ENCODE measurements at regions not wholly inside any gene's neighbourhood (a gene's known extent, or its start where the extent isn't known, plus 50 kb on each side); places are given as distances from the start of the nearest gene placed in this dataset.

- Mint-ChIP-seq H3K36me3 (ENCODE audit: low read depth) (no peaks in the 10 kb centered on the region), H3K9me3 (peaks cover 8% of the 10 kb centered on the region; the same call in 1 of the 2 replicates), H3K27me3 (ENCODE audit: insufficient read depth) (no peaks in the 10 kb centered on the region; the same call in 1 of the 2 replicates), H3K4me1 (ENCODE audit: low read depth) (no peaks in the 10 kb centered on the region; the same call in 1 of the 2 replicates), H3K27ac (no peak overlapping the region), H3K4me3 (no peak overlapping the region)
- no peak for TF ChIP-seq CTCF (IDR thresholded peaks at IDR 0.05)
- DNase-seq, result no peak
These were observed 290.5 kb upstream of the EPHA5 start for GRCh38 chr4:65960751-65961150.

- H3K27ac Mint-ChIP-seq, result no peak overlapping the region
- no peak for TF ChIP-seq CTCF (IDR thresholded peaks at IDR 0.05)
- peaks cover 12% of the 10 kb centered on the region; the same call in 1 of the 2 replicates for H3K9me3 Mint-ChIP-seq
- H3K27me3 Mint-ChIP-seq (ENCODE audit: insufficient read depth), result no peaks in the 10 kb centered on the region
- no peak overlapping the region for H3K4me3 Mint-ChIP-seq
- no peak for DNase-seq
- H3K4me1 Mint-ChIP-seq (ENCODE audit: low read depth), result no peaks in the 10 kb centered on the region; the same call in 1 of the 2 replicates
- H3K36me3 Mint-ChIP-seq (ENCODE audit: low read depth), result no peaks in the 10 kb centered on the region
These were observed 284.1 kb upstream of the EPHA5 start for GRCh38 chr4:65954416-65954815.

- Mint-ChIP-seq H3K36me3 (ENCODE audit: low read depth) (no peaks in the 10 kb centered on the region), H3K27ac (no peak overlapping the region), H3K4me3 (no peak overlapping the region), H3K27me3 (ENCODE audit: insufficient read depth) (no peaks in the 10 kb centered on the region), H3K9me3 (peaks cover 9% of the 10 kb centered on the region; the same call in 1 of the 2 replicates), H3K4me1 (ENCODE audit: low read depth) (peaks cover 5% of the 10 kb centered on the region; the same call in 1 of the 2 replicates)
- DNase-seq, result no peak
- no peak for TF ChIP-seq CTCF (IDR thresholded peaks at IDR 0.05)
These were observed 280.9 kb upstream of the EPHA5 start for GRCh38 chr4:65951177-65951576.

GRCh38 chr4:65943076-65943475 lies 272.8 kb upstream of the EPHA5 start:
- Mint-ChIP-seq H3K27me3 (ENCODE audit: insufficient read depth) (no peaks in the 10 kb centered on the region), H3K4me1 (ENCODE audit: low read depth) (peaks cover 10% of the 10 kb centered on the region; the same call in 1 of the 2 replicates), H3K36me3 (ENCODE audit: low read depth) (no peaks in the 10 kb centered on the region), H3K9me3 (peaks cover 5% of the 10 kb centered on the region), H3K4me3 (no peak overlapping the region), H3K27ac (no peak overlapping the region)
- peak; percentile 14 for DNase-seq
- TF ChIP-seq CTCF (IDR thresholded peaks at IDR 0.05), result no peak; the same call in 1 of the 2 replicates

- H3K36me3 Mint-ChIP-seq (ENCODE audit: low read depth), result no peaks in the 10 kb centered on the region
- H3K4me3 Mint-ChIP-seq, result no peak overlapping the region
- H3K9me3 Mint-ChIP-seq, result peaks cover 7% of the 10 kb centered on the region
- no peak overlapping the region for H3K27ac Mint-ChIP-seq
- H3K27me3 Mint-ChIP-seq (ENCODE audit: insufficient read depth), result no peaks in the 10 kb centered on the region; the same call in 1 of the 2 replicates
- H3K4me1 Mint-ChIP-seq (ENCODE audit: low read depth), result no peaks in the 10 kb centered on the region; the same call in 1 of the 2 replicates
- no peak for TF ChIP-seq CTCF (IDR thresholded peaks at IDR 0.05)
- no peak for DNase-seq
These were observed 254.6 kb upstream of the EPHA5 start for GRCh38 chr4:65924843-65925242.

GRCh38 chr4:65923616-65924015 lies 253.3 kb upstream of the EPHA5 start:
- Mint-ChIP-seq H3K27me3 (ENCODE audit: insufficient read depth) (no peaks in the 10 kb centered on the region; the same call in 1 of the 2 replicates), H3K4me1 (ENCODE audit: low read depth) (no peaks in the 10 kb centered on the region; the same call in 1 of the 2 replicates), H3K9me3 (peaks cover 7% of the 10 kb centered on the region), H3K27ac (no peak overlapping the region), H3K36me3 (ENCODE audit: low read depth) (no peaks in the 10 kb centered on the region), H3K4me3 (no peak overlapping the region)
- DNase-seq, result no peak
- TF ChIP-seq CTCF (IDR thresholded peaks at IDR 0.05), result no peak
